Spleen (tissue), 7 donors: ENCODE measurements at regions not wholly inside any gene's neighbourhood (a gene's known extent, or its start where the extent isn't known, plus 50 kb on each side); places are given as distances from the start of the nearest gene placed in this dataset.

Experiments used
- CTCF ChIP-seq, 11 experiments: fragments of 200-600 bp in 7 of 11; fragments of 450-650 bp in 4 of 11; sonication (generic) in 4 of 11; IDR thresholded peaks in 8 of 11; conservative IDR thresholded peaks in 3 of 11; 1 replicate in 7 of 11; 2 replicates in 4 of 11; pipeline versions ENCODE4 v1.4.0 to v1.8.0; 2016 to 2021; ENCODE audit warnings: antibody characterized with exemption in 11 of 11, inconsistent platforms in 4 of 11, mild to moderate bottlenecking in 1 of 11
- POLR2A ChIP-seq, 3 donors: fragments of 450-650 bp; IDR thresholded peaks; one replicate each; pipeline ENCODE4 v1.5.1; 2017; ENCODE audit warnings: antibody characterized with exemption in 3 of 3, mild to moderate bottlenecking in 1 of 3
- donor health status: DM: no; HTN: no; CAD: no; lungs with moderate emphysema.
- donor health status: DM: no; HTN: no; CAD: no.
- donor health status: DM: no; HTN: no; CAD: no.

DNA sequence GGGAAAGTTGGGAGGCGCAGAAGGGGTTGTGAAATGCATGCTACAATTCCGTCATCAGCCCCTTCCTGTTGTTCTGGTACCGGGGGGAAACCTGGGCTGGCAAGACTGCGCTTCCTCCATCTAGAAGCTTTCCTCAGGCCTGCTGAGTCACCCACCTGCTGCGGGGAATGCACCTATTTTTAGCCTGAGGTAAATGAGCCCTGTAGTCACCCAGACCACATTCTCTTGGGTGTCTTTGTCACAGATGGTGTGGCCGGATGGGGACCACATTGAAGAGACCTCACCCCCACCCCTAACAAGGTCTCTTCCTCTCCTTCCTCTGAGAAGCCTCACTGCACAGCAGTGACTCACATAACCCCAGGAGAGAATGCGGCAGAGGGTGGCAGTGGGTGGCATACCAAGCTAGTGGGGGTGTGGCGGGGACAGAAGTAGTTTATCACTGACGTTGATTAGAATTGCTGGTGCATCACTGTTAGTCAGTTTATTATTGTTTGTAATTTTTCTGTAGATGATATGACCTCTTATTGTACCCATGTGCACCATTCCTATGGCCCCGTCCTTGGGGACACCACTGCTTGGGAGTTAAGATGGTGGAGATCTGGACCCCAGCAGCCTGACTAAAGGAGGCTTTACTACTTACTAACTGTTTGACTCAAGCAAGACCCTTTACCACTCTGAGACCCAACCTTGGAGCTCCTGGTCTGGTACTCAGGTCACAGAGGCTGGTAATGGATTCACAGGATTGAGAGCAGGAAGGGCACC lies 83.0 kb upstream of the DUSP5 start:
- TF ChIP-seq CTCF (IDR thresholded peaks at IDR 0.05 in 8 of 11, conservative IDR thresholded peaks at IDR 0.05 in 3 of 11) = peak in 1 of 11 experiments; percentile 10
- TF ChIP-seq POLR2A (IDR thresholded peaks at IDR 0.05) = no peak
